NCI-H2171 treated with DMSO at 0.1 percent for 48 hours (cell line): ENCODE measurements at regions not wholly inside any gene's neighbourhood (a gene's known extent, or its start where the extent isn't known, plus 50 kb on each side); places are given as distances from the start of the nearest gene placed in this dataset.

ENCODE experiments used
- DNase-seq: peaks from one replicate; lab custom pipeline; 2025; lab: John Stamatoyannopoulos, UW

GRCh38 chr10:116792817-116793216 is 50.5 kb upstream of the HSPA12A start:
- no peak for DNase-seq

GRCh38 chr10:116796469-116796868 is 52.8 kb upstream of the ENO4 start:
- DNase-seq = no peak

- DNase-seq = peak; percentile 49
These were observed 52.3 kb upstream of the ENO4 start for GRCh38 chr10:116796910-116797513.

- DNase-seq = no peak
These were observed 50.4 kb upstream of the ENO4 start for GRCh38 chr10:116798859-116799258.
